Activated naive CD8-positive, alpha-beta T cell treated with anti-CD3 and anti-CD28 coated beads, Interleukin-2, amount 10 ng/mL, durations not matched to agents 7 days and 5 days (primary cell): ENCODE measurements at regions not wholly inside any gene's neighbourhood (a gene's known extent, or its start where the extent isn't known, plus 50 kb on each side); places are given as distances from the start of the nearest gene placed in this dataset.
"Not testable (repeated sequence)": the region's sequence is repeated elsewhere in the genome, so short reads cannot be mapped to it uniquely, and the experiment has no call there.

Experiments used
- ATAC-seq: fragments of 150-1000 bp; cut with Tn5 transposase; one replicate; pipeline ENCODE4 v1.10.0; 2021; ENCODE audit warnings: low read depth, moderate library complexity
- POLR2A ChIA-PET: fragments of 350-600 bp; sonication (Branson Sonifier 250); formaldehyde crosslinking; loops from one replicate; lab custom pipeline; 2021; ENCODE audit warnings: antibody characterized with exemption; lab: Charles Lee
- DNase-seq: peaks from one replicate; pipeline ENCODE4 v3.0.0; 2021
- H3K27ac Mint-ChIP-seq: one replicate; pipeline ENCODE4 v1.8.0; 2022; ENCODE audit warnings: mild to moderate bottlenecking, mixed read lengths
- H3K27me3 Mint-ChIP-seq: one replicate; pipeline ENCODE4 v1.8.0; 2022; ENCODE audit warnings: mild to moderate bottlenecking, moderate library complexity, mixed read lengths
- H3K36me3 Mint-ChIP-seq: one replicate; pipeline ENCODE4 v1.8.0; 2021; ENCODE audit warnings: mild to moderate bottlenecking, mixed read lengths
- H3K4me1 Mint-ChIP-seq: one replicate; pipeline ENCODE4 v1.8.0; 2021; ENCODE audit warnings: mixed read lengths
- H3K4me3 Mint-ChIP-seq: one replicate; pipeline ENCODE4 v1.8.0; 2022; ENCODE audit warnings: mild to moderate bottlenecking, moderate library complexity, mixed read lengths
- H3K9me3 Mint-ChIP-seq: one replicate; pipeline ENCODE4 v1.8.0; 2021; ENCODE audit warnings: mixed read lengths

DNA sequence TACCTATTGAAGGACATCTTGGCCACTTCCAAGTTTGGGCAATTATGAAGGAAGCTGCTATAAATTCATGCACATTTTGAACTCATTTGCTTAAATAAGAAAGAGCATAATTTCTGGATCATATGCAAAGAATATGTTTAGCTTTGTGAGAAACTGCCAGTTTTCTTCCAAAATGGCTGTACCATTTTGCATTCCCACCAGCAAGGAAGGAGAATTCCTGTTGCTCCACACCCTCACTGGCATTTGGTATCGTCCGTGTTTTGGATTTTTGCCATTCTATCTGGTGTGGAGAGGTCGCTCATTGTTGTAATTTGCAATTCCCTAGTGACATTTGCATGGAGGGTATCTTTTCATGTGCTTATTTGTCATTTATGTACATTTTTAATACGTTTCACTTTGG lies 339.3 kb downstream of the DAD1 start:
- H3K4me1 Mint-ChIP-seq: no peaks in the 10 kb centered on the region
- H3K9me3 Mint-ChIP-seq: no peaks in the 10 kb centered on the region
- H3K27me3 Mint-ChIP-seq: no peaks in the 10 kb centered on the region
- POLR2A ChIA-PET: no interaction called here
- no peaks in the 10 kb centered on the region for H3K36me3 Mint-ChIP-seq
- DNase-seq (no peak), ATAC-seq (no peak)
- H3K27ac Mint-ChIP-seq: no peak overlapping the region
- no peak overlapping the region for H3K4me3 Mint-ChIP-seq

DNA sequence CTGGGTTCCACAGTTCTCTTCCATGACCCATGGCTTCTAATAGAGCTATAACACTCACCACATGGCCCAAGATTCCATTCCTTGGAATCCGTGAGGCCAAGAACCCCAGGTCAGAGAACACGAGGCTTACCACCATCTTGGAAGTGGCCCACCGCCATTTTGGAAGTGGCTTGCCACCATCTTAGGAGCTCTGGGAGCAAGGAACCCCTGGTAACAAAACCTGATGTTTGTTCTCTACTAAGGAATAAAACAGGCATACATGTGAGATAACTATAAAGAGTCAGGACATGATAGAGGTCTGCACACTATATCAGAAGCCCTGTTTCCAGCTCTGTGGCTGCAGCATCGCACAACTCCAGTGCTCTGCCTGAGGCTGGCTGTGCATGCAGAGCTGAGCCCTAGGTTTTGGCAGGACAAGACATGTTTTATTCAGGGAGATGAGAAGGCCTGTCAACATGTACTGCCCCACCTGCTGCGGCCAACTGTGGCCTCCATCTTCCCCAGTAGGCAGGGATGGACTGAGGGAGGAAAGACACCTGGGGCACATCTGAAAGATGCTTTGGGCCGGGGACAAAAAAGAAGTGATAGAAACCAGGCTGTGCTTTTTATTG lies 344.9 kb downstream of the DAD1 start:
- Mint-ChIP-seq H3K36me3 (no peaks in the 10 kb centered on the region), H3K9me3 (no peaks in the 10 kb centered on the region), H3K27ac (no peak overlapping the region), H3K4me3 (no peak overlapping the region), H3K27me3 (no peaks in the 10 kb centered on the region), H3K4me1 (no peaks in the 10 kb centered on the region)
- no peak for DNase-seq
- POLR2A ChIA-PET: no interaction called here
- no peak for ATAC-seq

DNA sequence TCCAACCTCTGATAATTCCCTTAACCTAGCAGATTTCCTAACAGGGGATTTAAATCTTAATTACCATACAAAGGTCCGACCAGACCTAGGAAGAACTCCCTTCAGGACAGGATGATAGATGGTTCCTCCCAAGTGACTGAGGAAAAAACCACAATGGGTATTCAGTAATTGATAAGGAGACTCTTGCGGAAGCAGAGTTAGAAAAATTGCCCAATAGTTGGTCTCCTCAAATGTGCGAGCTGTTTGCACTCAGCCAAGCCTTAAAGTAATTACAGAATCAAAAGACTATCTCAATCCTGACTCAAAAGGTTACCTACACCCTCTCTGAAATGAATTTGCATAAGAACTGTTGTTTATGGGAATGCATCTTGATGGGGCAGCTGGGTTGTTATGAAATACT lies 350.7 kb downstream of the DAD1 start:
- H3K27me3 Mint-ChIP-seq, H3K4me1 Mint-ChIP-seq, H3K36me3 Mint-ChIP-seq, H3K4me3 Mint-ChIP-seq, ATAC-seq, H3K27ac Mint-ChIP-seq, H3K9me3 Mint-ChIP-seq, POLR2A ChIA-PET, DNase-seq: not testable (repeated sequence)

DNA sequence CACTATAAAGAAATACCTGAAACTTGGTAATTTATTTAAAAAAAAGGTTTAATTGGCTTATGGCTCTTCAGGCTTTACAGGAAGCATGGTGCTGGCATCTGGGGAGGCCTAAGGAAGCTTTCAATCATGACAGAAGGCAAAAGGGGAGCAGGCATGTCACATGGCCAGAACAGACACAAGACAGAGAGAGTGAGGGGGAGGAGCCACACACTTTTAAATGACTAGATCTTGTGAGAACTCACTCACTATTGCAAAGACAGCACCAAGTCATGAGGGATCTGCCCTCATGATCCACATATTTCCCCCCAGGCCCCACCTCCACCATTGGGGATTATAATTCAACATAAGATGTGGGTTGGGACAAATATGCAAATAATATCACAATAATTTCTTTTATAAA lies 355.6 kb downstream of the DAD1 start:
- Mint-ChIP-seq H3K9me3 (no peaks in the 10 kb centered on the region), H3K27me3 (no peaks in the 10 kb centered on the region), H3K4me1 (peaks cover 2% of the 10 kb centered on the region), H3K36me3 (no peaks in the 10 kb centered on the region), H3K4me3 (no peak overlapping the region), H3K27ac (no peak overlapping the region)
- DNase-seq: no peak
- POLR2A ChIA-PET: no interaction called here
- no peak for ATAC-seq

DNA sequence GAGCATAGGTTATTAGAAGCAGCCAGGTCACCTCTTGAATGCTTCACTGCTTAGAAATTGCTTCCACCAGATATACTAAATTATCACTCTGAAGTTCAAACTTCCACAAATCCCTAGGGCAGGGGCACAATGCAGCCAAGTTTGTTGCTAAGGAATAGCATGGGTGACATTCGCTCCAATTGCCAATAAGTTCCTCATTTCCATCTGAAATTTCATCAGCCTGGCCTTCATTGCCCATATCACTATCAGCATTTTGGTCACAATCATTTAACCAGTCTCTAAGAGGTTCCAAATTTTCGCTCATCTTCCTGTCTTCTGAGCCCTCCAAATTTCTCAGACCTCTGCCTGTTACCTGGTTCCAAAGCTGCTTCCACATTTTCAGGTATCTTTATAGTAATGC lies 356.1 kb downstream of the DAD1 start:
- no peak overlapping the region for H3K27ac Mint-ChIP-seq
- POLR2A ChIA-PET: no interaction called here
- no peak for ATAC-seq

DNA sequence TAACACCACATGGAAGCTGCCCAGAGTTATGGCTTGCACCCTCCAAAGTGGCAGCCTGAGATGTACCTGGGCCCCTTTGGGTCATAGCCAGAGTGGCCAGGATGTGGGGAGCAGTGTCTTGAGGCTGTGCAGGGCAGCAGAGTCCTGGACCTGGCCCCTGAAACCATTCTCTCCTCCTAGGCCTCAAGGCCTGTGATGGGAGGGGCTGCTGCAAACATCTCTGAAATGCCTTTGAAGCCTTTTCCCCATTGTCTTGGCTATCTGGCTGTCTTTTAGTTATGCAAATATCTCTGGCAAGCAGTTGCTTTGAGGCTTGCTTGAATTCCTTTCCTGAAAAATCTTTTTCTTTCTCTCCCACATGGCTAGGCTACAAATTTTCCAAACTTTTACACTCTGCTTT lies 356.5 kb downstream of the DAD1 start:
- H3K9me3 Mint-ChIP-seq: no peaks in the 10 kb centered on the region
- no peaks in the 10 kb centered on the region for H3K36me3 Mint-ChIP-seq
- peaks cover 2% of the 10 kb centered on the region for H3K4me1 Mint-ChIP-seq
- H3K4me3 Mint-ChIP-seq: no peak overlapping the region
- ATAC-seq (no peak), DNase-seq (no peak)
- POLR2A ChIA-PET: no interaction called here
- no peaks in the 10 kb centered on the region for H3K27me3 Mint-ChIP-seq
- no peak overlapping the region for H3K27ac Mint-ChIP-seq

More for the DNA sequence above, 356.1 kb downstream of the DAD1 start:
- Mint-ChIP-seq H3K4me1 (peaks cover 2% of the 10 kb centered on the region), H3K4me3 (no peak overlapping the region), H3K36me3 (no peaks in the 10 kb centered on the region), H3K9me3 (no peaks in the 10 kb centered on the region), H3K27me3 (no peaks in the 10 kb centered on the region)
- DNase-seq: no peak

DNA sequence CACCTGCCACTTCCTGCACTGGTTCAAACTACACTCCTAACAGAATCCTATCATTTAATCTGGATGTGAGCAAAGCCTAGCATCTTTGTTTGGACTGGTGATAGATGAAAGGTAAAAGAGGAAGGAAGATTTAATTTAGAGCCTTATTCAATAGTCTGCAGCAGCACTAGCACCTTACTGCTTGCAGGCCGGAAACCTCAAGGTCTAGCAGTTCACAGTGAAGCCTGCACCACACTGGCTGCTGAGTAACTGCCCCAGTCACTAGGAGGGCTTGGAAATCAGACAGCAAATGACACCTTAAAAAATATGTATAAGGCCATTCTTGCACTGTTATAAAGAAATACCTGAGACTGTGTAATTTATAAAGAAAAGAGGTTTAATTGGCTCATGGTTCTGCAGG lies 358.0 kb downstream of the DAD1 start:
- peak overlapping the region; percentile 9 for H3K27ac Mint-ChIP-seq
- no peak overlapping the region for H3K4me3 Mint-ChIP-seq
- POLR2A ChIA-PET: no interaction called here
- no peaks in the 10 kb centered on the region for H3K27me3 Mint-ChIP-seq
- H3K9me3 Mint-ChIP-seq: no peaks in the 10 kb centered on the region
- peaks cover 2% of the 10 kb centered on the region for H3K4me1 Mint-ChIP-seq
- no peaks in the 10 kb centered on the region for H3K36me3 Mint-ChIP-seq
- ATAC-seq (peak; percentile 73), DNase-seq (no peak)

DNA sequence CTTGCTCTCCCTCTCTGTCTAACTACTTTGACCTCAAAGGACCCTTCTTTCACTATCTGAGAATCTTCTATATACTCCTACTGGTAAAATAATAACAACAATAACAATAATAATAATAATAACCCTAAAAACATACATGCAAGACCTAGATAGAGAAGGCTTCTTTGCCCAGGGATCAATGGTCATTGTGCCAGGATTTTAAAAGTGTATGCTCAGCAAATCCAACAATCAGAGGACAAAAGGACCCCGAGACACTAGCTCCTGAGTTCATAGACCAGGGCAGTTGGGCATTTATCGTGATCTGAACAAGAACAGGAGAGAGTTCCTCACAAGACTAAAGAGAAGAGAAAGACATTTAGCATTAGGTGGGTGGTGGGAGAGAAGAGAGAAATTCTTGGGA lies 358.5 kb downstream of the DAD1 start:
- POLR2A ChIA-PET: no interaction called here
- Mint-ChIP-seq H3K27me3 (no peaks in the 10 kb centered on the region), H3K9me3 (no peaks in the 10 kb centered on the region), H3K4me3 (peak overlapping the region; percentile 22), H3K36me3 (no peaks in the 10 kb centered on the region), H3K4me1 (peaks cover 2% of the 10 kb centered on the region), H3K27ac (peak overlapping the region; percentile 9)
- DNase-seq (no peak), ATAC-seq (no peak)

DNA sequence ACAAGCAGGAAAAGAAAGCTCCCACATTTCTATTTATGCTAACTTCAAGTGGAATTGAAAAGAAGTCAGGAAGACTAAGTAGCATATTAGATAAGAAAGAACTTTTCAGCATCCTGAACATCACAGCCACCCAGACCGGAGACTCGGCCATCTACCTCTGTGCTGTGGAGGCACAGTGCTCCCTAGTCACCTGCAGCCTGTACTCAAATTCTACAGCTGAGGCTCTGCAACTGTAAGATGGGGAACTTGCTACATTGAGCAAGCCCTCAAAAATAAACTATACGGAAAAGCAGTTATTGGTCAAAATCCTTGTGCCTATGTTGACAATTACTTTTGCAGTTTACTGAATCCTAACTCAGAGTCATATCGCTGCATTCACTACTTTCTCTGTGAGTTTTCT lies 361.9 kb downstream of the DAD1 start:
- no peaks in the 10 kb centered on the region for H3K27me3 Mint-ChIP-seq
- DNase-seq (no peak), ATAC-seq (no peak)
- peaks cover 2% of the 10 kb centered on the region for H3K4me1 Mint-ChIP-seq
- POLR2A ChIA-PET: interaction anchor here (1.2 to 1.7 kb wide), 3 partner anchors 323 to 343 kb away, joined by 3 read pairs; no protein-coding TSS in a partner anchor
- H3K4me3 Mint-ChIP-seq: peak overlapping the region; percentile 63
- peak overlapping the region; percentile 61 for H3K27ac Mint-ChIP-seq
- no peaks in the 10 kb centered on the region for H3K9me3 Mint-ChIP-seq
- no peaks in the 10 kb centered on the region for H3K36me3 Mint-ChIP-seq

DNA sequence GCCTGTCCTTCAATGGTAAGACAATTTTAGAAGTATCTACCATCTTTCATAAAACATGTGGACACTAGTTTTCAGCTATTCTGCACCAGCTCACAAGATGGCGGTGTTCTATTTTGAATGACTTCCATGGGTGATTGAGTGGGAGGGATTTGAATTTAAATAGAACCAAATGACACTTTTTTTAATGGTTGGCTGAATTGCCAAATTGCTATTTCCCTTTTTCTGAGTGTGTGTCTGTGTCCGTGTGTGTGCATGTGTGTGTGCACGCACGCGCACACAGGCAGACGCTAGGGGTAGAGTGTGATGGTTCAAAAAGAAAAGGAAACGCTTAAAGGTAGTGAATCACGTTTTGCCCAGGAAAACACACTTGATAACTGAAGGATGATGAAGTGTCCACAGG lies 362.6 kb downstream of the DAD1 start:
- H3K36me3 Mint-ChIP-seq: no peaks in the 10 kb centered on the region
- peak; percentile 54 for ATAC-seq
- no peak for DNase-seq
- no peaks in the 10 kb centered on the region for H3K27me3 Mint-ChIP-seq
- peak overlapping the region; percentile 61 for H3K27ac Mint-ChIP-seq
- POLR2A ChIA-PET: interaction anchor here (1.2 to 1.7 kb wide), 2 partner anchors 323 to 329 kb away, joined by 3 read pairs; no protein-coding TSS in a partner anchor
- peak overlapping the region; percentile 63 for H3K4me3 Mint-ChIP-seq
- H3K9me3 Mint-ChIP-seq: no peaks in the 10 kb centered on the region
- no peaks in the 10 kb centered on the region for H3K4me1 Mint-ChIP-seq

DNA sequence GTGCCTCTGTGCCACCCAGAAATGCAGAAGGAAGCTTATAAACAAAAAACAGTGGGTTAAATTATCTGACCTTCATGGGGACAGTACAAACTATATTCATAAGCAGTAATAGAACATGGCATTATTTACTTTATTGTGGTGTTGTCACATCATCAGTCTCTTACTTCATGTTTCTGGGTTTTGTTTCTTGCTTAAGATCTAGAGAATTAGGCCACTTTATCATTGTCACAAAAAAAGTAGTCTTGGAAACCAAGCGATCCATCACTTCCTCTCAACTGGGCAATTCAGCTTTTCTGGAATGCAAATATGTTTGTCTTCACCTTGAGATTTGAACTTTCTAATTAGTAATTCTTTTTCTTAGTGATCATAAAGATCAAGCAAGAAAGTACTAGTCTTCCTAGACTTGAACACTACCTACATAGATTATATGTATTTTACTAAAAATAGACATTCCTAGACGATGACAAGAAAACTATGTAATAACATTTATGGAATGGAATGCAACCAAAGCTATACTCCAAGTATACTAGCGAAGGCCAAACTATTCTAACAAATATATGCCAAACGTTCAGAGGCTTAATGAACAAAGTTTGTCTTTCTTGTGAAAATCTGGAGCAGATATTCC lies 363.4 kb downstream of the DAD1 start:
- no peak for DNase-seq
- POLR2A ChIA-PET: interaction anchor here (1.7 kb wide), 1 partner anchor 324 kb away, joined by 3 read pairs; no protein-coding TSS in a partner anchor
- no peak for ATAC-seq
- no peaks in the 10 kb centered on the region for H3K36me3 Mint-ChIP-seq
- H3K27ac Mint-ChIP-seq: no peak overlapping the region
- no peaks in the 10 kb centered on the region for H3K4me1 Mint-ChIP-seq
- no peaks in the 10 kb centered on the region for H3K9me3 Mint-ChIP-seq
- no peak overlapping the region for H3K4me3 Mint-ChIP-seq
- no peaks in the 10 kb centered on the region for H3K27me3 Mint-ChIP-seq

DNA sequence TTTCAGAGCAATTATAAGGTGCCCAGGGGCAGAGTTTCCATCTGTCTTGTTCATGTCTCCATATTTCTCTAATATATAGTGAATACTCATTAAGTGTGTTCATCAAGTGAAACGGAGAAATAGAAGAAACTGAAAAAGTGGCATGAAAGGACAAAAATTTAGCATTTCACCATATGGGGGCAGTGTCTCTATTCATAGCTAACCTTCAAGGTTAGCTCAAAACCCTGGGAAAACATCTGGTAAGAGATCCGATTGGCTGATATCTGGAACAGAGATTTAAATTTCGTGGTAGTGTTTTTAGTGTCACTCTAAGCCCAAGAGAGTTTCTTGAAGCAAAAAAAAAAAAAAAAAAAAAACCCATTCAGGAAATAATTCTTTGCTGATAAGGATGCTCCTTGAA lies 367.5 kb downstream of the DAD1 start:
- Mint-ChIP-seq H3K27me3 (no peaks in the 10 kb centered on the region), H3K9me3 (no peaks in the 10 kb centered on the region), H3K4me1 (no peaks in the 10 kb centered on the region), H3K4me3 (peak overlapping the region; percentile 61), H3K36me3 (no peaks in the 10 kb centered on the region), H3K27ac (peak overlapping the region; percentile 58)
- POLR2A ChIA-PET: interaction anchor here (0.7 to 1.2 kb wide), 5 partner anchors 276 to 348 kb away, joined by 3 to 7 read pairs (median 4); no protein-coding TSS in a partner anchor
- DNase-seq (no peak), ATAC-seq (no peak)

DNA sequence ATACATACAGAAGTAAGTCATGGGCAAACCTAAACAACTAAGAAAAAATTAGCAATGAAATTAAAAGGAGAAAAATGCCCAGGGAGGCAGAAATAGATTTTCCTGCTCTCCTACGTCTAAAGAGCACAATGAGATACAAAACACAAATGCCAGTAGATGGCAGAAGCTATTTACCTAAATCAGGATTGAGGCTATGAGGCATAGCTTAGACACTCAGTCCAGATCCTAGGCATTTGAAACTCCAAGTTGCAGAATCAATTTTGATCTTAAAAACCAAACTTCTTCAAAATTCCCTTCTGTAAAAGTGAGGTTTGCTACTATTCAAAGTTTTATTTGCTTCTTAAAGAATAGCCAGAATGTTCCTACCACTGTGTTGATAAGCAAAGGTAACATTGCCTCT lies 368.6 kb downstream of the DAD1 start:
- ATAC-seq (no peak), DNase-seq (no peak)
- H3K9me3 Mint-ChIP-seq: no peaks in the 10 kb centered on the region
- no peak overlapping the region for H3K4me3 Mint-ChIP-seq
- no peaks in the 10 kb centered on the region for H3K4me1 Mint-ChIP-seq
- POLR2A ChIA-PET: no interaction called here
- no peaks in the 10 kb centered on the region for H3K27me3 Mint-ChIP-seq
- H3K27ac Mint-ChIP-seq: no peak overlapping the region
- no peaks in the 10 kb centered on the region for H3K36me3 Mint-ChIP-seq

DNA sequence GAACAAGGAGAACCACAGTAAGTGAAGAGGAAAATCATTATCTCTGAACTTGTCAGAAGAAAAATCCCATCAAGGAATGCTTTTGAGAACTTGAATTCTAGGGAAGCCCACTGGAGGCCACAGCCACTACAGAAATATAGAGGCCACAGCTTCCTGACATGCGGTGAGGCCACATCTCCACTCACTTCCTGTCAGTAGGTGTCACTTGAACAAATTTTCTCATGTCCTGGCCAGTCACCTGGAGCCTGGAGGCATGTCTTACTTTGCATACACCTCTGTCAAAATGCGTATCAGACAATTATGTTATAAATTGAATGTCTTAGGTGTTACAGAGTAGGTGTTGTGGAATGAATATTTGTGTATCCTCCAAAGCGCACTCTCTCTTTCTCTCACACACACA lies 370.3 kb downstream of the DAD1 start:
- POLR2A ChIA-PET: no interaction called here
- H3K27me3 Mint-ChIP-seq: no peaks in the 10 kb centered on the region
- DNase-seq (no peak), ATAC-seq (no peak)
- H3K4me3 Mint-ChIP-seq: no peak overlapping the region
- H3K4me1 Mint-ChIP-seq: no peaks in the 10 kb centered on the region
- no peaks in the 10 kb centered on the region for H3K36me3 Mint-ChIP-seq
- H3K27ac Mint-ChIP-seq: no peak overlapping the region
- H3K9me3 Mint-ChIP-seq: no peaks in the 10 kb centered on the region
